HEK293T (cell line): ENCODE measurements at regions not wholly inside any gene's neighbourhood (a gene's known extent, or its start where the extent isn't known, plus 50 kb on each side); places are given as distances from the start of the nearest gene placed in this dataset.

Experiments
- ARNT ChIP-seq: fragments of 450-650 bp; IDR thresholded peaks from 2 replicates; pipeline ENCODE4 v1.6.1; 2017; ENCODE audit warnings: mild to moderate bottlenecking
- ELF4 ChIP-seq: fragments of 450-650 bp; IDR thresholded peaks from 2 replicates; pipeline ENCODE4 v1.6.1; 2017; ENCODE audit warnings: antibody characterized with exemption
- FOXK2 ChIP-seq: fragments of 450-650 bp; IDR thresholded peaks from 2 replicates; pipeline ENCODE4 v1.6.1; 2016; ENCODE audit warnings: mild to moderate bottlenecking
- FOXM1 ChIP-seq: fragments of 450-650 bp; IDR thresholded peaks from 2 replicates; pipeline ENCODE4 v1.6.1; 2017; ENCODE audit warnings: mild to moderate bottlenecking, borderline replicate concordance
- HDGF ChIP-seq: fragments of 450-650 bp; IDR thresholded peaks from 2 replicates; pipeline ENCODE4 v1.6.1; 2017; ENCODE audit warnings: antibody characterized with exemption, borderline replicate concordance
- SP1 ChIP-seq: fragments of 450-650 bp; IDR thresholded peaks from 2 replicates; pipeline ENCODE4 v1.6.1; 2017
- SUZ12 ChIP-seq: fragments of 450-650 bp; IDR thresholded peaks from 2 replicates; pipeline ENCODE4 v1.6.1; 2016; ENCODE audit warnings: mild to moderate bottlenecking
- TARDBP ChIP-seq: fragments of 450-650 bp; IDR thresholded peaks from 2 replicates; pipeline ENCODE4 v1.6.1; 2016
- TF ChIP-seq, protein P1 (sequence below): fragments of 450-650 bp; IDR thresholded peaks from 2 replicates; pipeline ENCODE4 v1.6.1; 2016

- TF ChIP-seq FOXM1, result no peak
- no peak for TF ChIP-seq ELF4
- TF ChIP-seq, protein P1, sequence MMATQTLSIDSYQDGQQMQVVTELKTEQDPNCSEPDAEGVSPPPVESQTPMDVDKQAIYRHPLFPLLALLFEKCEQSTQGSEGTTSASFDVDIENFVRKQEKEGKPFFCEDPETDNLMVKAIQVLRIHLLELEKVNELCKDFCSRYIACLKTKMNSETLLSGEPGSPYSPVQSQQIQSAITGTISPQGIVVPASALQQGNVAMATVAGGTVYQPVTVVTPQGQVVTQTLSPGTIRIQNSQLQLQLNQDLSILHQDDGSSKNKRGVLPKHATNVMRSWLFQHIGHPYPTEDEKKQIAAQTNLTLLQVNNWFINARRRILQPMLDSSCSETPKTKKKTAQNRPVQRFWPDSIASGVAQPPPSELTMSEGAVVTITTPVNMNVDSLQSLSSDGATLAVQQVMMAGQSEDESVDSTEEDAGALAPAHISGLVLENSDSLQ, result no peak
- no peak for TF ChIP-seq SUZ12
- no peak for TF ChIP-seq ARNT
- no peak for TF ChIP-seq SP1
- no peak for TF ChIP-seq FOXK2
- no peak for TF ChIP-seq HDGF
- no peak for TF ChIP-seq TARDBP
Observed at GRCh38 chr5:155676967-155677366, 650.0 kb upstream of the SGCD start.
